Chondrocyte (in vitro differentiated cells): ENCODE measurements at regions not wholly inside any gene's neighbourhood (a gene's known extent, or its start where the extent isn't known, plus 50 kb on each side); places are given as distances from the start of the nearest gene placed in this dataset.

Experiments
- DNase-seq: peaks from one replicate; pipeline ENCODE4 v3.0.0; 2021; ENCODE audit warnings: mixed read lengths, low spot score
- H3K27ac Mint-ChIP-seq: one replicate; pipeline ENCODE4 v1.8.0; 2021; ENCODE audit warnings: mild to moderate bottlenecking, moderate library complexity, mixed read lengths; ENCODE audit not compliant: unreplicated experiment
- H3K27me3 Mint-ChIP-seq: 2 replicates; pipeline ENCODE4 v1.8.0; 2021; ENCODE audit warnings: low read depth, mixed read lengths
- H3K36me3 Mint-ChIP-seq: 2 replicates; pipeline ENCODE4 v1.8.0; 2021; ENCODE audit warnings: low read depth, mixed read lengths
- H3K4me1 Mint-ChIP-seq: 2 replicates; pipeline ENCODE4 v1.8.0; 2021; ENCODE audit warnings: low read depth, mild to moderate bottlenecking, mixed read lengths
- H3K4me3 Mint-ChIP-seq: one replicate; pipeline ENCODE4 v1.8.0; 2021; ENCODE audit warnings: mild to moderate bottlenecking, moderate library complexity, mixed read lengths; ENCODE audit not compliant: unreplicated experiment
- H3K9me3 Mint-ChIP-seq: 2 replicates; pipeline ENCODE4 v1.8.0; 2021; ENCODE audit warnings: low read depth, mixed read lengths
- CTCF ChIP-seq: fragments of 200-600 bp; sonication (generic); IDR thresholded peaks from 2 replicates; pipeline ENCODE4 v1.5.0; 2021; ENCODE audit warnings: antibody characterized with exemption, mild to moderate bottlenecking, moderate library complexity

GRCh38 chr7:39880556-39880955, 69.5 kb upstream of the CDK13 start:
- Mint-ChIP-seq H3K27me3 (peaks cover 15% of the 10 kb centered on the region), H3K4me3 (no peak overlapping the region), H3K27ac (no peak overlapping the region), H3K4me1 (no peaks in the 10 kb centered on the region), H3K9me3 (peaks cover 2% of the 10 kb centered on the region), H3K36me3 (no peaks in the 10 kb centered on the region)
- no peak for TF ChIP-seq CTCF
- no peak for DNase-seq

- Mint-ChIP-seq H3K36me3 (no peaks in the 10 kb centered on the region), H3K4me1 (no peaks in the 10 kb centered on the region), H3K27ac (no peak overlapping the region), H3K4me3 (no peak overlapping the region), H3K9me3 (peaks cover 2% of the 10 kb centered on the region), H3K27me3 (peaks cover 14% of the 10 kb centered on the region)
- no peak for DNase-seq
- no peak for TF ChIP-seq CTCF
These were observed 67.8 kb upstream of the CDK13 start for GRCh38 chr7:39882148-39882784.

- DNase-seq, result no peak
- peaks cover 2% of the 10 kb centered on the region for H3K9me3 Mint-ChIP-seq
- no peaks in the 10 kb centered on the region for H3K4me1 Mint-ChIP-seq
- no peaks in the 10 kb centered on the region for H3K36me3 Mint-ChIP-seq
- H3K27me3 Mint-ChIP-seq, result peaks cover 2% of the 10 kb centered on the region
- no peak overlapping the region for H3K27ac Mint-ChIP-seq
- no peak for TF ChIP-seq CTCF
- no peak overlapping the region for H3K4me3 Mint-ChIP-seq
These were observed 66.2 kb upstream of the CDK13 start for GRCh38 chr7:39883812-39884390.

GRCh38 chr7:39888171-39888853, 61.7 kb upstream of the CDK13 start:
- Mint-ChIP-seq H3K4me1 (no peaks in the 10 kb centered on the region), H3K27me3 (peaks cover 15% of the 10 kb centered on the region), H3K4me3 (no peak overlapping the region), H3K36me3 (no peaks in the 10 kb centered on the region), H3K27ac (no peak overlapping the region), H3K9me3 (no peaks in the 10 kb centered on the region)
- DNase-seq, result no peak
- TF ChIP-seq CTCF, result no peak

- DNase-seq, result no peak
- no peak overlapping the region for H3K4me3 Mint-ChIP-seq
- H3K9me3 Mint-ChIP-seq, result no peaks in the 10 kb centered on the region
- H3K27me3 Mint-ChIP-seq, result peaks cover 19% of the 10 kb centered on the region
- TF ChIP-seq CTCF, result no peak
- no peak overlapping the region for H3K27ac Mint-ChIP-seq
- H3K36me3 Mint-ChIP-seq, result no peaks in the 10 kb centered on the region
- H3K4me1 Mint-ChIP-seq, result no peaks in the 10 kb centered on the region
These were observed 59.6 kb upstream of the CDK13 start for GRCh38 chr7:39890411-39890810.
